HepG2 (cell line): ENCODE measurements at regions not wholly inside any gene's neighbourhood (a gene's known extent, or its start where the extent isn't known, plus 50 kb on each side); places are given as distances from the start of the nearest gene placed in this dataset.

Source experiments
- ATAC-seq: fragments of 200-7000 bp; cut with Tn5 transposase; 3 replicates; pipeline ENCODE4 v1.9.1; 2020; ENCODE audit warnings: mild to moderate bottlenecking, moderate library complexity
- BruUV-seq: library from RNA; stranded (reverse); fragments of 400-500 nt; replicated peaks from 2 replicates; lab custom pipeline; 2021; lab: Mats Ljungman, UMichigan
- CTCF ChIA-PET: fragments of 300-600 bp; formaldehyde crosslinking; extraction: SDS; loops from one replicate; lab custom pipeline; 2021; ENCODE audit warnings: low total read pairs, inconsistent platforms, low intra/inter-chr PET ratio; lab: Yijun Ruan, JAX
- POLR2A ChIA-PET: fragments of 350-600 bp; sonication (Branson Sonifier 250); formaldehyde crosslinking; loops from one replicate; lab custom pipeline; 2020; ENCODE audit warnings: antibody characterized with exemption, inconsistent platforms; lab: Yijun Ruan, JAX
- DNase-seq: peaks from one replicate; pipeline ENCODE4 v3.0.0-alpha.2; 2015; ENCODE audit warnings: low spot score
- FAIRE-seq: peaks from 3 replicates; lab custom pipeline; 2011; peaks lifted over from hg19 to GRCh38; lab: Jason Lieb, UNC
- H2AFZ ChIP-seq: one replicate; pipeline ENCODE4 v1.6.1; 2011; ENCODE audit warnings: low read length, inconsistent platforms
- H3K27ac ChIP-seq: fragments of 300-600 bp; 3 replicates; pipeline ENCODE4 v1.8.0; 2011; ENCODE audit warnings: mixed run types, mild to moderate bottlenecking, mixed read lengths, low read length, inconsistent platforms; ENCODE audit not compliant: insufficient read depth; ENCODE audit errors: extremely low read length
- H3K27me3 ChIP-seq, 2 experiments: fragments of 200-600 bp in 1 of 2; 2 replicates in 1 of 2; 3 replicates in 1 of 2; pipeline versions ENCODE4 v1.6.0 to v1.8.0; 2011; ENCODE audit warnings: low read length in 2 of 2, mild to moderate bottlenecking in 2 of 2, moderate library complexity in 2 of 2, inconsistent platforms in 1 of 2; ENCODE audit not compliant: insufficient read depth in 2 of 2, control insufficient read depth in 1 of 2
- H3K36me3 ChIP-seq, 2 experiments: fragments of 200-600 bp in 1 of 2; replicated peaks in 1 of 2; 2 replicates in 1 of 2; 3 replicates in 1 of 2; pipeline versions ENCODE4 v1.5.1 to v1.8.0; 2011; ENCODE audit warnings: low read length in 2 of 2, inconsistent platforms in 1 of 2; ENCODE audit not compliant: insufficient read depth in 2 of 2, control insufficient read depth in 1 of 2
- H3K4me1 ChIP-seq: 2 replicates; pipeline ENCODE4 v1.5.1; 2012; ENCODE audit warnings: low read length, inconsistent platforms; ENCODE audit not compliant: insufficient read depth
- H3K4me2 ChIP-seq: 2 replicates; pipeline ENCODE4 v1.6.0; 2011; ENCODE audit warnings: low read depth, low read length, inconsistent platforms
- H3K4me3 ChIP-seq, 3 experiments: fragments of 200-600 bp in 1 of 3; sonication (generic), shearing (Covaris generic) in 1 of 3; replicated peaks in 1 of 3; 2 replicates each; pipeline ENCODE4 v1.5.1; 2011 to 2016; ENCODE audit warnings: low read length in 3 of 3, inconsistent platforms in 2 of 3, low read depth in 2 of 3, mild to moderate bottlenecking in 2 of 3, control low read depth in 1 of 3, mixed read lengths in 1 of 3; ENCODE audit not compliant: insufficient read depth in 1 of 3
- H3K79me2 ChIP-seq: one replicate; pipeline ENCODE4 v1.6.1; 2011; ENCODE audit warnings: low read length, inconsistent platforms; ENCODE audit not compliant: insufficient read depth
- H3K9ac ChIP-seq: 2 replicates; pipeline ENCODE4 v1.6.0; 2011; ENCODE audit warnings: mild to moderate bottlenecking, low read depth, low read length, inconsistent platforms; ENCODE audit not compliant: insufficient read depth
- H3K9me3 ChIP-seq: 2 replicates; pipeline ENCODE4 v1.5.1; 2012; ENCODE audit warnings: mild to moderate bottlenecking, low read length
- H4K20me1 ChIP-seq: 2 replicates; pipeline ENCODE4 v1.6.0; 2011; ENCODE audit warnings: inconsistent platforms, mild to moderate bottlenecking, low read length, moderate library complexity; ENCODE audit not compliant: insufficient read depth
- GATA4 ChIP-seq: sonication (generic); IDR thresholded peaks from 2 replicates; pipeline ENCODE4 v1.6.1; 2016; ENCODE audit warnings: antibody characterized with exemption, low read depth, borderline replicate concordance
- NPAS2 ChIP-seq: sonication (generic); formaldehyde crosslinking; IDR thresholded peaks from 2 replicates; pipeline ENCODE4 v1.8.0; 2022; ENCODE audit warnings: mild to moderate bottlenecking, missing genetic modification reagents, borderline replicate concordance
- PHF21A ChIP-seq: sonication (generic); formaldehyde crosslinking; IDR thresholded peaks from 2 replicates; pipeline ENCODE4 v1.5.0; 2020; ENCODE audit warnings: mild to moderate bottlenecking, missing genetic modification reagents
- ZBTB49 ChIP-seq: sonication (generic); formaldehyde crosslinking; IDR thresholded peaks from 2 replicates; pipeline ENCODE4 v1.4.0; 2020; ENCODE audit warnings: missing genetic modification reagents, borderline replicate concordance
- ZNF292 ChIP-seq: sonication (generic); formaldehyde crosslinking; IDR thresholded peaks from 2 replicates; pipeline ENCODE4 v1.8.1; 2022; ENCODE audit warnings: mild to moderate bottlenecking, low read depth, missing genetic modification reagents, borderline replicate concordance
- ZNF382 ChIP-seq: sonication (generic); formaldehyde crosslinking; IDR thresholded peaks from 2 replicates; pipeline ENCODE4 v1.5.0; 2020; ENCODE audit warnings: missing genetic modification reagents, mild to moderate bottlenecking, borderline replicate concordance
- ZNF691 ChIP-seq: sonication (generic); formaldehyde crosslinking; IDR thresholded peaks from 2 replicates; pipeline ENCODE4 v1.4.0; 2020; ENCODE audit warnings: missing genetic modification reagents, low read depth, mild to moderate bottlenecking, borderline replicate concordance
- WGBS: methylation state at CpG from one replicate; pipeline ENCODE4 v1.1.6; 2017; ENCODE audit warnings: low lambda C conversion rate; 5-methylcytosine and 5-hydroxymethylcytosine counted together
- in situ Hi-C: cut with HindIII; loops from 2 replicates; pipeline ENCODE4 v1.10.0; 2017; ENCODE audit warnings: low pct_unique_long_range_greater_than_20kb; ENCODE audit not compliant: extremely low pct_ligation_motif_present
- intact Hi-C: fragments of 100-400 bp; cut with micrococcal nuclease; formaldehyde crosslinking; loops from one replicate; pipeline ENCODE4 v1.10.0; 2022; ENCODE audit not compliant: unreplicated experiment

GRCh38 chr1:38487396-38487795 is 372.2 kb downstream of the RRAGC start (continued):
- TF ChIP-seq ZBTB49 (CRISPR knock-in tag) (no peak), PHF21A (no peak), GATA4 (no peak), NPAS2 (CRISPR knock-in tag) (no peak), ZNF382 (CRISPR knock-in tag) (no peak), ZNF292 (CRISPR knock-in tag) (no peak)

- Histone ChIP-seq H3K4me3 (no peak overlapping the region), H3K9me3 (no peaks in the 10 kb centered on the region), H3K9ac (no peak overlapping the region), H3K27ac (no peak overlapping the region), H2AFZ (no peak overlapping the region), H3K4me2 (no peak overlapping the region), H3K27me3 (peaks cover 0 to 1% of the 10 kb centered on the region in 2 experiments; a peak in 1 of 5 replicates), H4K20me1 (no peaks in the 10 kb centered on the region), H3K36me3 (no peaks in the 10 kb centered on the region), H3K4me1 (no peaks in the 10 kb centered on the region), H3K79me2 (no peaks in the 10 kb centered on the region)
- no peak for TF ChIP-seq ZNF691 (CRISPR knock-in tag)
- in situ Hi-C loops: no loop called here
- intact Hi-C loops: no loop called here
- FAIRE-seq: no peak
- BruUV-seq: no TSS peak
- no peak for DNase-seq
- POLR2A ChIA-PET: no interaction called here
- ATAC-seq: no peak
- CTCF ChIA-PET: no interaction called here
- 1% methylated on average over 5 of the region's 5 CpGs for WGBS
Observed at GRCh38 chr1:38486085-38486484, 373.5 kb downstream of the RRAGC start.
